B cell (primary cell): ENCODE measurements at regions not wholly inside any gene's neighbourhood (a gene's known extent, or its start where the extent isn't known, plus 50 kb on each side); places are given as distances from the start of the nearest gene placed in this dataset.

ENCODE experiments used
- ATAC-seq: fragments of 200-7000 bp; cut with Tn5 transposase; one replicate; pipeline ENCODE4 v1.10.0; 2021; ENCODE audit warnings: low read depth, mild to moderate bottlenecking, moderate number of reproducible peaks, moderate library complexity
- CTCF ChIA-PET: fragments of 350-600 bp; sonication (Branson Sonifier 250); formaldehyde crosslinking; loops from one replicate; lab custom pipeline; 2021; ENCODE audit warnings: antibody characterized with exemption, inconsistent platforms; lab: Charles Lee
- POLR2A ChIA-PET: fragments of 350-600 bp; sonication (Branson Sonifier 250); formaldehyde crosslinking; loops from one replicate; lab custom pipeline; 2021; ENCODE audit warnings: antibody characterized with exemption; lab: Charles Lee
- DNase-seq: peaks from one replicate; pipeline ENCODE4 v3.0.0; 2013
- H2AFZ ChIP-seq: 2 replicates; pipeline ENCODE4 v1.6.1; 2012; ENCODE audit warnings: mild to moderate bottlenecking, low read depth, low read length; ENCODE audit not compliant: insufficient read depth, poor library complexity, severe bottlenecking
- H3K27ac ChIP-seq, 2 donors: 1 replicate in 1 of 2; 2 replicates in 1 of 2; pipeline ENCODE4 v1.5.1; 2012 to 2013; ENCODE audit warnings: low read length in 2 of 2, mild to moderate bottlenecking in 2 of 2, moderate library complexity in 1 of 2
- H3K27me3 ChIP-seq, 4 experiments: fragments of 200-600 bp in 1 of 4; sonication (generic) in 1 of 4; replicated peaks in 1 of 4; 1 replicate in 2 of 4; 2 replicates in 2 of 4; pipeline versions ENCODE4 v1.6.1 to v1.7.0; 2013 to 2016; ENCODE audit warnings: low read length in 3 of 4, mild to moderate bottlenecking in 2 of 4, mixed read lengths in 1 of 4, moderate library complexity in 1 of 4; ENCODE audit not compliant: insufficient read depth in 4 of 4, control insufficient read depth in 3 of 4; ENCODE audit errors: control extremely low read depth in 1 of 4
- H3K36me3 ChIP-seq, 2 experiments: replicated peaks in 1 of 2; 1 replicate in 1 of 2; 2 replicates in 1 of 2; pipeline versions ENCODE4 v1.6.1 to v1.7.1; 2013; ENCODE audit warnings: low read length in 1 of 2; ENCODE audit not compliant: insufficient read depth in 2 of 2, control insufficient read depth in 1 of 2; ENCODE audit errors: control extremely low read depth in 1 of 2, extremely low read depth in 1 of 2
- H3K4me1 ChIP-seq, 2 donors: fragments of 200-600 bp in 1 of 2; sonication (generic) in 1 of 2; 1 replicate in 1 of 2; 2 replicates in 1 of 2; pipeline versions ENCODE4 v1.5.1 to v1.6.1; 2013 to 2017; ENCODE audit warnings: low read length in 2 of 2; ENCODE audit not compliant: control insufficient read depth in 2 of 2, insufficient read depth in 2 of 2
- H3K4me2 ChIP-seq: replicated peaks from 2 replicates; pipeline ENCODE3; 2012; ENCODE audit warnings: mild to moderate bottlenecking, low read depth, low read length; ENCODE audit not compliant: poor library complexity, severe bottlenecking
- H3K4me3 ChIP-seq, 5 experiments: fragments of 200-600 bp in 1 of 5; sonication (generic) in 1 of 5; 1 replicate in 3 of 5; 2 replicates in 2 of 5; pipeline versions ENCODE4 v1.5.1 to v1.7.0; 2011 to 2016; ENCODE audit warnings: low read length in 4 of 5, mild to moderate bottlenecking in 4 of 5, low read depth in 2 of 5, control low read depth in 1 of 5, moderate library complexity in 1 of 5; ENCODE audit not compliant: insufficient read depth in 1 of 5; ENCODE audit errors: control extremely low read depth in 1 of 5, extremely low read depth in 1 of 5
- H3K79me2 ChIP-seq: fragments of 200-600 bp; sonication (generic); one replicate; pipeline ENCODE4 v1.6.0; 2016; ENCODE audit warnings: low read length; ENCODE audit not compliant: control insufficient read depth, insufficient read depth
- H3K9ac ChIP-seq: fragments of 200-600 bp; sonication (generic); 2 replicates; pipeline ENCODE4 v1.6.1; 2017; ENCODE audit warnings: mild to moderate bottlenecking, low read length, moderate library complexity
- H3K9me3 ChIP-seq, 3 donors: one replicate each; pipeline versions ENCODE4 v1.6.1 to v1.7.1; 2013; ENCODE audit warnings: low read length in 2 of 3; ENCODE audit not compliant: control insufficient read depth in 2 of 3, insufficient read depth in 1 of 3; ENCODE audit errors: control extremely low read depth in 1 of 3
- H4K20me1 ChIP-seq: 2 replicates; pipeline ENCODE4 v1.6.0; 2012; ENCODE audit warnings: mild to moderate bottlenecking, low read length; ENCODE audit not compliant: insufficient read depth, control insufficient read depth, poor library complexity, severe bottlenecking
- H3K27ac Mint-ChIP-seq: one replicate; pipeline ENCODE4 v1.8.0; 2021; ENCODE audit warnings: mixed read lengths
- H3K27me3 Mint-ChIP-seq: one replicate; pipeline ENCODE4 v1.8.0; 2021; ENCODE audit warnings: mixed read lengths
- H3K4me1 Mint-ChIP-seq: one replicate; pipeline ENCODE4 v1.8.0; 2021; ENCODE audit warnings: mixed read lengths
- H3K4me3 Mint-ChIP-seq: one replicate; pipeline ENCODE4 v1.8.0; 2021; ENCODE audit warnings: mixed read lengths
- H3K9me3 Mint-ChIP-seq: one replicate; pipeline ENCODE4 v1.8.0; 2022; ENCODE audit warnings: mixed read lengths; ENCODE audit not compliant: insufficient read depth
- EZH2 ChIP-seq: IDR thresholded peaks from 2 replicates; pipeline ENCODE4 v1.6.1; 2012; ENCODE audit warnings: borderline replicate concordance, low read depth, mild to moderate bottlenecking, moderate library complexity, low read length; ENCODE audit not compliant: insufficient read depth, poor library complexity, severe bottlenecking
- WGBS: methylation state at CpG from one replicate; pipeline ENCODE4 v1.1.5; 2013; ENCODE audit warnings: missing lambda C conversion rate; ENCODE audit not compliant: insufficient coverage; 5-methylcytosine and 5-hydroxymethylcytosine counted together
- intact Hi-C: fragments of 100-400 bp; cut with micrococcal nuclease; formaldehyde crosslinking; loops from one replicate; pipeline ENCODE4 v1.10.0; 2022
- TF ChIP-seq, protein P1 (sequence below): fragments of 200-600 bp; IDR thresholded peaks from one replicate; pipeline ENCODE4 v1.8.0; 2022; ENCODE audit warnings: antibody characterized with exemption, mild to moderate bottlenecking

DNA sequence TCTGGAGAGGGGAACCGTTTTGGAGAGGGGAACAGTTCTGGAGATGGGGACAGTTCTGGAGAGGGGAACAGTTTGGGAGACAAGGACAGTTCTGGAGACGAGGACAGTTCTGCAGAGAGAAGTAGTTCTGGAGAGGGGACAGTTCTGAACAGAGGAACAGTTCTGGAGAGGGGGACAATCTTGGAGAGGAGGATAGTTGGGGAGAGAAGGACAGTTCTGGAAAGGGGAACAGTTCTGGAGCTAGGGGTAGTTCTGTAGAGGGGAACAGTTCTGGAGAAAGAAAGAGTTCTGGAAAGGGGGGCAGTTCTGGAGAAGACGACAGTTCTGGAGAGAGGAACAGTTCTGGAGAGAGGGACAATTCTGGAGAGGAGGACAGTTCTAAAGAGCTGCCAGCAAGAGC, 745.9 kb downstream of the GALR1 start:
- H3K79me2 ChIP-seq = no peaks in the 10 kb centered on the region
- H3K27me3 ChIP-seq = no peaks in the 10 kb centered on the region
- no peak for DNase-seq
- CTCF ChIA-PET = no interaction called here
- no peaks in the 10 kb centered on the region for H3K4me1 Mint-ChIP-seq
- no peak overlapping the region for H2AFZ ChIP-seq
- no peak overlapping the region for H3K4me2 ChIP-seq
- no peaks in the 10 kb centered on the region for H4K20me1 ChIP-seq
- H3K27me3 Mint-ChIP-seq = no peaks in the 10 kb centered on the region
- intact Hi-C loops = no loop called here
- POLR2A ChIA-PET = no interaction called here
- H3K27ac Mint-ChIP-seq = no peak overlapping the region
- TF ChIP-seq EZH2 = no peak
- TF ChIP-seq, protein P1, sequence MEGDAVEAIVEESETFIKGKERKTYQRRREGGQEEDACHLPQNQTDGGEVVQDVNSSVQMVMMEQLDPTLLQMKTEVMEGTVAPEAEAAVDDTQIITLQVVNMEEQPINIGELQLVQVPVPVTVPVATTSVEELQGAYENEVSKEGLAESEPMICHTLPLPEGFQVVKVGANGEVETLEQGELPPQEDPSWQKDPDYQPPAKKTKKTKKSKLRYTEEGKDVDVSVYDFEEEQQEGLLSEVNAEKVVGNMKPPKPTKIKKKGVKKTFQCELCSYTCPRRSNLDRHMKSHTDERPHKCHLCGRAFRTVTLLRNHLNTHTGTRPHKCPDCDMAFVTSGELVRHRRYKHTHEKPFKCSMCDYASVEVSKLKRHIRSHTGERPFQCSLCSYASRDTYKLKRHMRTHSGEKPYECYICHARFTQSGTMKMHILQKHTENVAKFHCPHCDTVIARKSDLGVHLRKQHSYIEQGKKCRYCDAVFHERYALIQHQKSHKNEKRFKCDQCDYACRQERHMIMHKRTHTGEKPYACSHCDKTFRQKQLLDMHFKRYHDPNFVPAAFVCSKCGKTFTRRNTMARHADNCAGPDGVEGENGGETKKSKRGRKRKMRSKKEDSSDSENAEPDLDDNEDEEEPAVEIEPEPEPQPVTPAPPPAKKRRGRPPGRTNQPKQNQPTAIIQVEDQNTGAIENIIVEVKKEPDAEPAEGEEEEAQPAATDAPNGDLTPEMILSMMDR = no peak
- peaks cover 0 to 3% (median under 1%) of the 10 kb centered on the region in 3 donors for H3K9me3 ChIP-seq
- WGBS = 81% methylated on average over 3 of the region's 3 CpGs
- H3K36me3 ChIP-seq = no peaks in the 10 kb centered on the region
- no peak overlapping the region for H3K4me3 ChIP-seq
- ATAC-seq = no peak
- no peak overlapping the region for H3K27ac ChIP-seq
- H3K4me1 ChIP-seq = no peaks in the 10 kb centered on the region
- no peak overlapping the region for H3K4me3 Mint-ChIP-seq
- H3K9ac ChIP-seq = no peak overlapping the region
- peaks cover 7% of the 10 kb centered on the region for H3K9me3 Mint-ChIP-seq

DNA sequence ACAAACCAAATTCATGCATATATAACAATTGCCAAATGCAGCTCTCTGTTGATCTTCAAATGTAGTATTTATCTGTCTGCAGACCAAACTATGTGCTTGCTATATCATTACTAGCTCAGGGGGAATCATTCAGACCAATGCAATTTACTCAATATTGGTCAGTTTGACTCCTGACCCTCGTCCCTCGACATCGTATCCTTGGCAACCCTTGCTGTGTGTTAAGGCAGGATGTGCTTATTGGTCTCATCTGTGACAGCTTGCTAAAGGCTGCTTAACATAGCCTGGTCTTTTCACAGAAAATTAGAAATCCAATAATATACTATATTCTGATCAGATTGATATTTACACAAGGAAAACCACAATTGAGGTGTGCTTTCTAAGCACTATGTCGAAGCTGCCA, 747.1 kb downstream of the GALR1 start:
- H3K79me2 ChIP-seq = no peaks in the 10 kb centered on the region
- TF ChIP-seq, protein P1 = no peak
- TF ChIP-seq EZH2 = no peak
- no peaks in the 10 kb centered on the region for H4K20me1 ChIP-seq
- H3K9ac ChIP-seq = no peak overlapping the region
- no peak for ATAC-seq
- Mint-ChIP-seq H3K27ac (no peak overlapping the region), H3K9me3 (peaks cover 13% of the 10 kb centered on the region), H3K27me3 (no peaks in the 10 kb centered on the region), H3K4me3 (no peak overlapping the region), H3K4me1 (no peaks in the 10 kb centered on the region)
- POLR2A ChIA-PET = no interaction called here
- H3K27ac ChIP-seq = no peak overlapping the region
- H3K4me1 ChIP-seq = no peaks in the 10 kb centered on the region
- H3K27me3 ChIP-seq = no peaks in the 10 kb centered on the region
- DNase-seq = no peak
- WGBS = no CpG with 5 or more reads among the region's 4 CpGs
- no peak overlapping the region for H3K4me3 ChIP-seq
- CTCF ChIA-PET = no interaction called here
- no peaks in the 10 kb centered on the region for H3K36me3 ChIP-seq
- intact Hi-C loops = no loop called here
- H3K4me2 ChIP-seq = no peak overlapping the region
- no peak overlapping the region for H2AFZ ChIP-seq
- H3K9me3 ChIP-seq = peaks cover 1 to 7% (median 3%) of the 10 kb centered on the region in 3 donors
